ENCODE measurements at regions not wholly inside any gene's neighbourhood (a gene's known extent, or its start where the extent isn't known, plus 50 kb on each side); places are given as distances from the start of the nearest gene placed in this dataset.
"Not testable (repeated sequence)": the region's sequence is repeated elsewhere in the genome, so short reads cannot be mapped to it uniquely, and the experiment has no call there.

DNA sequence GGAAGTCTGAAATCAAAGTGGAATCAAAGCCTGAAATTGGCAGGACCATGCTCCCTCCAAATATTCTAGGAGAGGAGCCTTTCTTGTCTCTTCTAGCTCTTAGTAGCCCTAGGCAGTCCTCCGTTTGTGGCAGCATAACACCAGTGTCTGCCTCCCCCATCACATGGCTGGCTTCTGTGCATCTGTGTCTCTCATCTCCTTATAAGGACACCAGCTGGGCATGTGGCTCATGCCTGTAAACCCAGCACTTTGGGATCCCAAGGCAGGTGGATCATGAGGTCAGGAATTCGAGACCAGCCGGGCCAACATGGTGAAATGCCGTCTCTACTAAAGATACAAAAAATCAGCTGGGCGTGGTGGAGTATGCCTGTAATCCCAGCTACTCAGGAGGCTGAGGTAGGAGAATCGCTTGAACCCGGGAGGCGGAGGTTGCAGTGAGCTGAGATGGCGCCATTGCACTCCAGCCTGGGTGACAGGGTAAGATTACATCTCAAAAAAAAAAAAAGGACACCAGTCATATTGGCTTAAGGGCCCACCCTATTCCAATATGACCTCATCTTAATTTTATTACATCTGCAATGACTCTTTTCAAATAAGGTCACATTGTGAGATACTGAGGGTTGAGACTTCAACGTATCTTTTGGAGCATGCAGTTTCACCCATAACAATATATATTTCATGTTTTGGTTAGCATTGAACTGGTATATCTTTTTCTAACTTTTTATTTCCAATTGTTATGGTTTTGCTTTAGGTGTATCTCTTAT lies 148.0 kb upstream of the TPM1 start:
- no peak overlapping the region for H3K4me3 ChIP-seq
- peak overlapping the region in 1 of 21 experiments; percentile 39 for H3K27ac ChIP-seq

- H3K4me3 ChIP-seq: no peak overlapping the region
- H3K27ac ChIP-seq: peak overlapping the region in 17 of 21 experiments; percentile 42 to 95 (median 80)
Observed at GRCh38 chr15:62895139-62895866, 147.2 kb upstream of the TPM1 start.

- Histone ChIP-seq H3K4me3 (no peak overlapping the region), H3K27ac (peak overlapping the region in 20 of 21 experiments; percentile 61 to 95 (median 80))
Observed at GRCh38 chr15:62895905-62896316, 146.6 kb upstream of the TPM1 start.

DNA sequence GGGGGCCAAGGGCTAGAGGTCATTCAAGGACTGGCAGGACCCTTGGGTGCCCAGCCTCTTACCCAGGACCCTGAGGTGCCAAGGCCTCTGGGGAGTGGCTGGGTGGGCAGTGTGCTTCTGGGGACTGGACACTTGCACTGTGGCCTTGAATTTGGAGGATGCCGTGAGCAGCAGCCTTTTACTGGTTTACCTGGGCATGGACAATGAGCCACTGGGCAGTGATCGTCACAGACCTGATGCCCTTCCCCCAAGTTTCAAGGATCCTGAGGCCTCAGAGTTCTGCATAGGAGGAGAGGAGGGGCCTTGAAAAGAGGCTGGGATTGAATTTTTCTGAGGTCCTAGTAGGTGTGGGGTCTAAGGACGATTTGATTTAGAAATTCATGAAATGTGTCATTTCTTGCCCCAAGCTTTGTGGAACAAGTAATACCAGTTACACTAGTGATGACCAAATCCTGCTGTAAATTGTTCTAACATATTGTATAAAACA lies 146.1 kb upstream of the TPM1 start:
- peak overlapping the region in 20 of 21 experiments; percentile 61 to 95 (median 80) for H3K27ac ChIP-seq
- H3K4me3 ChIP-seq: no peak overlapping the region

- H3K27ac ChIP-seq: peak overlapping the region in 20 of 21 experiments; percentile 11 to 95 (median 80)
Observed at GRCh38 chr15:62896969-62897486, 145.5 kb upstream of the TPM1 start.

GRCh38 chr15:62897634-62898033 lies 144.9 kb upstream of the TPM1 start:
- Histone ChIP-seq H3K27ac (peak overlapping the region in 18 of 21 experiments; percentile 45 to 95 (median 80)), H3K4me3 (peak overlapping the region in 1 of 7 experiments; percentile 9)

More at GRCh38 chr15:62896969-62897486, 145.5 kb upstream of the TPM1 start:
- peak overlapping the region in 1 of 7 experiments; percentile 9 for H3K4me3 ChIP-seq

GRCh38 chr15:62899090-62899493 lies 143.5 kb upstream of the TPM1 start:
- peak overlapping the region in 7 of 21 experiments; percentile 13 to 77 (median 47) for H3K27ac ChIP-seq
- no peak overlapping the region for H3K4me3 ChIP-seq

GRCh38 chr15:62900071-62900802 lies 142.3 kb upstream of the TPM1 start:
- Histone ChIP-seq H3K27ac (peak overlapping the region in 11 of 21 experiments; percentile 45 to 77 (median 53)), H3K4me3 (no peak overlapping the region)

DNA sequence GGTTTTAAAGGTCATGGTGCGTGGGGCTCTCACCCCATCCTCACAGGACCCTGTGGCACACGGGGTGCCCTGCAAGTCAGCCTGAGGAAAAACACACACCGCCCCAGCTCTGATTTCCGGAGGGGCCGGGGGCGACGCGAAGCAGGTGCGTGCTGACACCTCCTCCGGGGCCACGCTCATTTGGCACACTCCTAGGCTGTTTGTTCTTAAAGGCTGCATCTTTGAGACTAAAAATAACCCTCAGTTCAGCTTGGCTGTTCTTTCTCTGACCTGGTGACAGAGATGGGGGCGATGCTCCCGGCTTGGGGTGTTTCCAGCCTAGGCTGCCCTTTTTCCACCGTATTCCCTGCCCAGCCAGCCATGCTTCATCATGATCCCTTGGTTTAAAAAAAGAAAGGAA lies 141.5 kb upstream of the TPM1 start:
- Histone ChIP-seq H3K27ac (peak overlapping the region in 14 of 21 experiments; percentile 8 to 77 (median 50)), H3K4me3 (no peak overlapping the region)

GRCh38 chr15:62901909-62902546 lies 140.5 kb upstream of the TPM1 start:
- peak overlapping the region in 10 of 21 experiments; percentile 4 to 77 (median 42) for H3K27ac ChIP-seq

GRCh38 chr15:62902821-62903220 lies 139.7 kb upstream of the TPM1 start:
- H3K27ac ChIP-seq: peak overlapping the region in 6 of 21 experiments; percentile 28 to 77 (median 52)
- no peak overlapping the region for H3K4me3 ChIP-seq

More at GRCh38 chr15:62901909-62902546, 140.5 kb upstream of the TPM1 start:
- no peak overlapping the region for H3K4me3 ChIP-seq

- peak overlapping the region in 1 of 21 experiments; percentile 77 for H3K27ac ChIP-seq
- no peak overlapping the region for H3K4me3 ChIP-seq
Observed at GRCh38 chr15:62903437-62903836, 139.1 kb upstream of the TPM1 start.

DNA sequence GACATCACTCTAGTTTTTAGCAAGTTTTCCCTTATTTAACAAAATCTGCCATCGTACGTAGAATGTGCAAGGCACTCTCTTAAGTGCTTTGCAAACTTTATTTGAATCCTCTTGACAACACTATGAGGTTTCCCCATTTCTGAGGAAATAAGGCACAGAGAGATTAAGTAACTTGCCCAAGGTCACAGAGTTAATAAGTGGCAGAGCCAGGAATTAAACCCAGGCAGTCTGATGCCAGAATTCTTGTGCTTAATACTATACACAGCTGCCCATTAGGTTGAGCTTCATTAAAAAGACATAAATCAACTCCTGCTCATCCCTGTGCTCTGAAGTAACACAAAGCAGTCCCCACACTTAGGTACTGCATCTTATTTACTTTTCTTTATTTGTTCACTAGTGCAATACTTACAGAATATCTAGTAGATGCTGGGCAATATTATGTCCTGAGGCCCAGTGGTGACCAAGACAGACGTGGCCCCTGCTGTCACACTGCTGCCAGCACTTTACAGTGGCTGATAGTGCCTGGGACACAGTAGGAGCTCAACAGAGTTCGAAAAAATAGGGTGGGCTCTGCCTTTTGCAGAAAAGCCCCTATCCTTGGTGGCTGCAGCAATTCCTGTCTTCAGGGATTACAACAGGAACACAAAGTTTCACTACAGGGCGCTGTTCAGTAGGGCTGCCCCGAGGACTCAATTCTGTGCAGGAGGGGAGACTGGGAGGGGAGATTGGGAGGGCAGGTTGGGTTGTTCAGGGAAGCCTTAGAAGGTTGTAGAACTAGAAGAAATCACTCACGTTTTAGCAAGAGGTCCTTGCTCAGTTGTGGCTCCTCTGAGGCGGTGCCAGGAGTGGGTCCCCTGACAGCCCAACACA lies 138.3 kb upstream of the TPM1 start:
- H3K27ac ChIP-seq: no peak overlapping the region
- no peak overlapping the region for H3K4me3 ChIP-seq

DNA sequence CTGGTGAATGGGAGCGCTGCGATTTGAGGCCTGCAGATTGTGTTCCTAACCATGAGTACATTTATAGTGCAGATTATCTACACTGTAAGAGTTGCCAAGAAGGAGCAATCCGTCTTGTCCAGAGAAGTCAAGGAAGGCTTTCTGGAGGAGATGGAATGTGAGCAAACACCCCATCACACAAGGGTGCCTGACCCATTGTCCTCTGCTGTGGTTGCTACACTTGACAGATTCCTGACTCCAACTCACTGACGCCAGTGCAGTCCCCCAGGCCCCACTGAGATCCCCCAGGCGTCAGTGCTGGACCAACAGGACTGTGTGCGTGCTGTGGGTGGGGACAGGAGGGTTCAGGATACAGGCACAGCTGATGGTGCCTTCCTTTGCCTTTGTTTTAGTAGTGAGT lies 135.9 kb upstream of the TPM1 start:
- H3K4me3 ChIP-seq: no peak overlapping the region
- no peak overlapping the region for H3K27ac ChIP-seq

DNA sequence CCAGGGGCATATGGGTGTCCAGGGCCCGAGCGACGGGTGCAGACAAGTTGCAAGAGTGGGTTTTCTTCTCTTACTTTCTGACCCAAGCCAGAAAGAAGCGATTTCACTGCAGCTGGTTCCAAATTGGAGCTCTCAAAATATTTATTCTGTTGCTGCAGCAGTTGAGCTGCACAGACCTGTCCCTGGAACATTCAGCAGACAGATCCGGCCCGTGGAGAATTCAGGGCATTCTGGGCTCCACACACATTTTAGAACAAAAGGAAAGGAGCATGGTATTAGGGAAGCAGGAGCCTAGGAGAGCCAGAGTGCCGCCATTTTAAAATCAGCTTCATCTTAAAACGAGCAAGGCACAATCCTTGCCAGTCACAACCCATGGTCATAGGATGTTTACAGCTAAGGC lies 135.3 kb upstream of the TPM1 start:
- H3K4me3 ChIP-seq: no peak overlapping the region

GRCh38 chr15:62908341-62908740 lies 134.2 kb upstream of the TPM1 start:
- H3K27ac ChIP-seq: not testable (repeated sequence)

More for the DNA sequence above, 135.3 kb upstream of the TPM1 start:
- H3K27ac ChIP-seq: no peak overlapping the region

DNA sequence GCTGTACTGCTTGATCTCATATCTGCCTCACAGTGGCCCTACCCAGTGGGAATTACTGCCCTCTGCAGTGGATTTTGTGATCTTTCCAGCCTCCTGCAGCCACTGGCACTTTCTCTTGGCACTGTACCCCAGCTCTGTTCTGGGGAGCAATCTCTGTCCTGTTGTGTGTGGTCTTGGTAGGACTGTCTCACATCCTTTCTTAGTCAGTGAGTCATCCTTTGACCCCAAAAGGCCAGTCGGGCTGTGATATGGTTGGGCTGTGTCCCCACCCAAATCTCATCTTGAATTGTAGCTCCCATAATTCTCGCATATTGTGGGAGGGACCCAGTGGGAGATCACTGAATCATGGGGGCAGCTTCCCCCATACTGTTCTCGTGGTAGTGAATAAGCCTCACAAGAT lies 133.3 kb upstream of the TPM1 start:
- Histone ChIP-seq H3K27ac (no peak overlapping the region), H3K4me3 (no peak overlapping the region)

More at GRCh38 chr15:62908341-62908740, 134.2 kb upstream of the TPM1 start:
- not testable (repeated sequence) for H3K4me3 ChIP-seq

- Histone ChIP-seq H3K4me3 (no peak overlapping the region), H3K27ac (no peak overlapping the region)
Observed at GRCh38 chr15:62912282-62912681, 130.3 kb upstream of the TPM1 start.
